ENCODE measurements at regions not wholly inside any gene's neighbourhood (a gene's known extent, or its start where the extent isn't known, plus 50 kb on each side); places are given as distances from the start of the nearest gene placed in this dataset.

DNA sequence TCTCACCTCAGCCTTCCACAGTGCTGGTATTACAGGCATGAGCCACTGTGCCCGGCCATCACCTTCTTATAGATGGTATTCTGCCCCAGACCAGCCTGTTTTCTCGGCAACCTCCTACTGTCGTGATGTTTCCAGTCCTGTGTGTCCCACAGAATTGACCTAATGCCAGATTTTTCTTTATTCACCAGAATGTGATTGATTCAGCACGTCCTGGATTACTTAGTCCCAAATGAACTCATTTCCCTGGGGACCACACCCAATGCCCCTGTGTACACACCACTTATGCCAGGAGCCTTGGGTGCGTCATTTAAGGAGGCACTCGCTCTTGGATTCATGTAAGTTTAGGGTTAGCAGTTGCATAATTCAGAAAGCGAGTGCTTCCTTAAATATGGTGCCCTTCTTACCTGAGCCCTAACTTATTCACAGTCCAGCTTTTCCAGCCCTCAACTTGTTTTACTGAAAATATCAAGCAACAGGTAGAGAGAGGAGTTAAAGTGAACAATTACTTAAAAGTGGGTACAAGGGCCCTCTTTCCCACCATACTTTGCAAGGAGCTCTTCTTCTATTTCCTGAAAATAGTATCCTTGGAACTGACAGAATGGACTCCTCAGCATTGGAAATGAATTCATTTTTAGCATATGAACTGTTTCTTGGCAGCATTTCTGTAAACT is 64.6 kb upstream of the UBE2E1 start:
- no peak for TF ChIP-seq CTCF (IDR thresholded peaks at IDR 0.05; ENCODE audit: borderline replicate concordance, extremely low read depth, low read length, poor library complexity, severe bottlenecking)
- TF ChIP-seq EZH2 (IDR thresholded peaks at IDR 0.05; ENCODE audit: borderline replicate concordance, low read depth, low read length, severe bottlenecking), result no peak
